Brain microvascular endothelial cell (primary cell): ENCODE measurements at regions not wholly inside any gene's neighbourhood (a gene's known extent, or its start where the extent isn't known, plus 50 kb on each side); places are given as distances from the start of the nearest gene placed in this dataset.

Experiments used
- DNase-seq: peaks from one replicate; pipeline ENCODE4 v3.0.0-alpha.2; 2020
- H3K27ac ChIP-seq: fragments of 250-450 bp; sonication (Bioruptor Pico); 2 replicates; pipeline ENCODE4 v1.5.1; 2020; ENCODE audit warnings: mild to moderate bottlenecking, moderate library complexity
- H3K27me3 ChIP-seq: fragments of 250-450 bp; sonication (Bioruptor Pico); replicated peaks from 2 replicates; pipeline ENCODE4 v1.5.1; 2020; ENCODE audit warnings: mild to moderate bottlenecking
- H3K36me3 ChIP-seq: fragments of 250-450 bp; sonication (Bioruptor Pico); replicated peaks from 2 replicates; pipeline ENCODE4 v1.5.1; 2020; ENCODE audit warnings: mild to moderate bottlenecking
- H3K4me3 ChIP-seq: 2 replicates; pipeline ENCODE4 v1.5.1; 2011; ENCODE audit warnings: low read depth, mild to moderate bottlenecking, control low read depth, low read length, moderate library complexity
- CTCF ChIP-seq: IDR thresholded peaks from 2 replicates; pipeline ENCODE4 v1.5.1; 2011; ENCODE audit warnings: low read depth, mild to moderate bottlenecking, moderate library complexity, low read length, control low read depth, inconsistent platforms; ENCODE audit errors: missing control alignments
- in situ Hi-C: cut with HindIII; loops from 2 replicates; pipeline ENCODE4 v1.10.0; 2017; ENCODE audit warnings: low sequenced_read_pairs, low pct_ligation_motif_present

DNA sequence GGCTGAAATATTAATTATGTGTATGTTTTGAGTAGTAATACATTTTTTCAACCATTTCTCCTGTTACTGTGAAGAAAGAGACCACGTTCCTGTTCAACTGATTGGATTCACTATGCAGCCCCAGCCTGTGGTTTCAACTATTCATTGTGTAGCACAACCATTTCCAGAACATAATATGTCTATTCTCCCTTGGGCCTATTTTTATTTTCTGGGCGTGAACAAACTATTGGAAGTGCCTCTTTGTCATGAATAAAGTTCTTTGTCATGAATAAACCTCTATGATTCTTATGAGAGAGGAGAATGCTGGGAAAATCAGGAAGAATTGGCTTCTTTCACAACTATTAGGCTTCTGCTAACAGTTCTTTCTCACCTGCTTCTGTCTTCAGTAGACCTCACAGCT lies 152.4 kb downstream of the GNAT3 start:
- Histone ChIP-seq H3K36me3 (no peaks in the 10 kb centered on the region), H3K27ac (no peak overlapping the region), H3K27me3 (no peaks in the 10 kb centered on the region), H3K4me3 (no peak overlapping the region)
- no peak for TF ChIP-seq CTCF
- in situ Hi-C loops: no loop called here
- DNase-seq: no peak

DNA sequence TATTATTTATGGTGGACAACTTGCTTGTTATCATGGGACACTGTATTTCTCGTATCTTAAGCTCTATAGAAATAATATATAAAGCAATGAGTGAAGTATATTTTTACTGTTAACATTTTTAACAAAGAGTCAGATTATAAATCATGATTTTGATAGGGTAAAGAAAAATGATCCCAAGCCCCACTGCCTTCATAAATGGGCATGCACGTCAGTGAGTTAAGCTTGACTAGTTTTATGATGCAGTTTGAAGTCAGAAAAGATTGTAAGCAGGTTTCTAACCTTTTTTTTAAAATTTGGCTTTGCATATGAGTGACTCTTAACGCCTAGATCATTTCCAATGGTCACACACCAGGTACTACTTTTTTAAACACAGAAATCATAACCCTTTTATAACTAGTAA lies 152.8 kb downstream of the GNAT3 start:
- H3K27ac ChIP-seq: no peak overlapping the region
- no peak for DNase-seq
- in situ Hi-C loops: no loop called here
- H3K4me3 ChIP-seq: no peak overlapping the region
- no peaks in the 10 kb centered on the region for H3K27me3 ChIP-seq
- no peaks in the 10 kb centered on the region for H3K36me3 ChIP-seq
- no peak for TF ChIP-seq CTCF

DNA sequence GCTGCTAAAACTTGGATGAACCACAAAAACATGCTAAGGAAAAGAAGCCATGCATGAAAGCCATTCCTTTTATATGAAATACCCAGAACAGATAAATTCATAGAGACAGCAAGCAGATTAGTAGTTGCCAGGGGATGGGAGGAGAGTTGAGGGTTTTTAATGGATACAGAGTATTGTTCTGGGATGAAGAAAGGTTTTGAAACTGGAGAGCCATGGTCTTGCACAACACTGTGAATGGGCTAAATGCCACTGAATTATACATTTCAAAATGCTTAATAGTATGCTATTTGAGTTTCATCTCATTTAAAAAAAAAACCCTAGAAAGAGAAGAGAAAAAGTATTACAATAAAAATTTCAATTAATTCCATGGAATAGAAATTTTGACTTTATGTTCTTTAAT lies 154.3 kb downstream of the GNAT3 start:
- no peak for TF ChIP-seq CTCF
- Histone ChIP-seq H3K27ac (no peak overlapping the region), H3K4me3 (no peak overlapping the region), H3K36me3 (no peaks in the 10 kb centered on the region), H3K27me3 (no peaks in the 10 kb centered on the region)
- no peak for DNase-seq
- in situ Hi-C loops: no loop called here

DNA sequence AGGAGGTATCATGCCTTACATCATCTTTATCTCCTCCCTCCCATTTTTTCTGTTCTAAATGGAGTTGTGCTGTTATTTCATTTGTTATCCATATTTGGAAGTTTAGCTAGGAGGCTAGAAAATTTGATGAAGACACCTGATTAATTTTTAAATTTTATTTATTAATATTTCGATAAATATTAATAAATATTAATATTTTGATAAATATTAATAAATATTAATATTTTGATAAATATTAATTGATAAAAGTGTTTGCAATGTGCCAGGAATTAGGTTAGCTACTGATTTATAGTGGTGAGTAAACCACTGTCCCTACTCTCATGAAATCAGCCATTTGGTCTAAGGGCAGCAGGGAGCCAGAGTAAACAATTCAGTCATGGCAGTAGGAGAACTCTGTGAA lies 161.4 kb downstream of the GNAT3 start:
- no peak for TF ChIP-seq CTCF
- no peaks in the 10 kb centered on the region for H3K27me3 ChIP-seq
- in situ Hi-C loops: no loop called here
- DNase-seq: no peak
- H3K27ac ChIP-seq: no peak overlapping the region
- no peak overlapping the region for H3K4me3 ChIP-seq
- no peaks in the 10 kb centered on the region for H3K36me3 ChIP-seq

- Histone ChIP-seq H3K4me3 (no peak overlapping the region), H3K36me3 (no peaks in the 10 kb centered on the region), H3K27ac (no peak overlapping the region), H3K27me3 (no peaks in the 10 kb centered on the region)
- DNase-seq: no peak
- TF ChIP-seq CTCF: no peak
- in situ Hi-C loops: no loop called here
Observed at GRCh38 chr7:80348223-80348622, 163.6 kb downstream of the GNAT3 start.

- no peaks in the 10 kb centered on the region for H3K27me3 ChIP-seq
- no peak overlapping the region for H3K27ac ChIP-seq
- in situ Hi-C loops: no loop called here
- H3K36me3 ChIP-seq: no peaks in the 10 kb centered on the region
- no peak for DNase-seq
- TF ChIP-seq CTCF: no peak
- no peak overlapping the region for H3K4me3 ChIP-seq
Observed at GRCh38 chr7:80347173-80347572, 164.7 kb downstream of the GNAT3 start.
